ENCODE measurements at regions not wholly inside any gene's neighbourhood (a gene's known extent, or its start where the extent isn't known, plus 50 kb on each side); places are given as distances from the start of the nearest gene placed in this dataset.

- TF ChIP-seq, protein P1, sequence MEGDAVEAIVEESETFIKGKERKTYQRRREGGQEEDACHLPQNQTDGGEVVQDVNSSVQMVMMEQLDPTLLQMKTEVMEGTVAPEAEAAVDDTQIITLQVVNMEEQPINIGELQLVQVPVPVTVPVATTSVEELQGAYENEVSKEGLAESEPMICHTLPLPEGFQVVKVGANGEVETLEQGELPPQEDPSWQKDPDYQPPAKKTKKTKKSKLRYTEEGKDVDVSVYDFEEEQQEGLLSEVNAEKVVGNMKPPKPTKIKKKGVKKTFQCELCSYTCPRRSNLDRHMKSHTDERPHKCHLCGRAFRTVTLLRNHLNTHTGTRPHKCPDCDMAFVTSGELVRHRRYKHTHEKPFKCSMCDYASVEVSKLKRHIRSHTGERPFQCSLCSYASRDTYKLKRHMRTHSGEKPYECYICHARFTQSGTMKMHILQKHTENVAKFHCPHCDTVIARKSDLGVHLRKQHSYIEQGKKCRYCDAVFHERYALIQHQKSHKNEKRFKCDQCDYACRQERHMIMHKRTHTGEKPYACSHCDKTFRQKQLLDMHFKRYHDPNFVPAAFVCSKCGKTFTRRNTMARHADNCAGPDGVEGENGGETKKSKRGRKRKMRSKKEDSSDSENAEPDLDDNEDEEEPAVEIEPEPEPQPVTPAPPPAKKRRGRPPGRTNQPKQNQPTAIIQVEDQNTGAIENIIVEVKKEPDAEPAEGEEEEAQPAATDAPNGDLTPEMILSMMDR (IDR thresholded peaks at IDR 0.05): no peak
- TF ChIP-seq POLR2A (IDR thresholded peaks at IDR 0.05): no peak
Observed at GRCh38 chr7:17205910-17206309, 92.5 kb upstream of the AHR start.
